Activated naive CD8-positive, alpha-beta T cell treated with anti-CD3 and anti-CD28 coated beads, Interleukin-2, amount 50 U/mL, for 16 hours (primary cell): ENCODE measurements at regions not wholly inside any gene's neighbourhood (a gene's known extent, or its start where the extent isn't known, plus 50 kb on each side); places are given as distances from the start of the nearest gene placed in this dataset.
A peak's percentile ranks its signal among the peaks of the same experiment; 100 is the strongest.
"Not testable (repeated sequence)": the region's sequence is repeated elsewhere in the genome, so short reads cannot be mapped to it uniquely, and the experiment has no call there.

Source experiments
- DNase-seq: peaks from one replicate; pipeline ENCODE4 v3.0.0-alpha.2; 2020; ENCODE audit warnings: low read depth, low spot score

DNA sequence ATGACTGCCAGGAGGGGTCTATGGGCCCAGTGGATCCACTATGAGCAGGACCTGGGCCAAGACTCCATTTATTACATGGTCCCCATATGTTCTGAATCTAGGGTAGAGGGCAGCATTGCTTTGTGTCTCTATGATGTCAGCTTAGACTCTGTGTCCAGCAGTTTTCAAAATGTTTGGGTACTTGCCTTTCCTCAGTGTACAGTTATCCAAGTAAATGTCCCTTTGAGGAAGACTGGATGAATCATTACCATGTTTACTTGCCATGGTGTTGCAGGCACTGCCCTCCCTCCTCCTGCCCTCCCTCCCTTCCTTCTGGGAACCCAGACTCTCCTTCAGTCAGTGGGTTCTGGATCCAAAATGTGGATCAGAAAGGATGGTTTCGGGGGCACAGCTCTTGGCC lies 108.6 kb downstream of the NRN1 start:
- no peak for DNase-seq

- no peak for DNase-seq
Observed at GRCh38 chr6:5896476-5897200, 110.1 kb downstream of the NRN1 start.

DNA sequence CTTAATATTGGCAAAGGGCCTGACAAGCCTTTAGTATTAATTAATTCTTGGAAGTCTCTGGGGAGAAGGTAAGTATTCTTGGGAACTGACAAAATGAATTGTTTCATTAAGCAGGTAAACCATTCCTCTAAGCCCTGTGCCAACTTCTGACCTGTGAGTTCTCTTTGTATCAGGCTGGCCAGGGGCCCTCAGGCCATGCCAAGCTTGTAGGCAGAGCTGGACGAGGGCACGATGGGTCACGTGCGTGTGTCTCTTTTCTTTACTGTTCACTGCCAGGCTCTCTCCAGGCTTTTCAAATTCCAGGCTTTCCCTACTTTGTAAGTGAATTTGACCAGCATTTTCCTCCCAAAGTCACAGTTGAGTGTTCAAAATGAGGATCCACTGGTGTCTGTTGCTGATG lies 112.4 kb downstream of the NRN1 start:
- no peak for DNase-seq

- no peak for DNase-seq
Observed at GRCh38 chr6:5893295-5893694, 113.4 kb downstream of the NRN1 start.

- DNase-seq: no peak
Observed at GRCh38 chr6:5892669-5893068, 114.1 kb downstream of the NRN1 start.

GRCh38 chr6:5878792-5879191 lies 127.9 kb downstream of the NRN1 start:
- no peak for DNase-seq

DNA sequence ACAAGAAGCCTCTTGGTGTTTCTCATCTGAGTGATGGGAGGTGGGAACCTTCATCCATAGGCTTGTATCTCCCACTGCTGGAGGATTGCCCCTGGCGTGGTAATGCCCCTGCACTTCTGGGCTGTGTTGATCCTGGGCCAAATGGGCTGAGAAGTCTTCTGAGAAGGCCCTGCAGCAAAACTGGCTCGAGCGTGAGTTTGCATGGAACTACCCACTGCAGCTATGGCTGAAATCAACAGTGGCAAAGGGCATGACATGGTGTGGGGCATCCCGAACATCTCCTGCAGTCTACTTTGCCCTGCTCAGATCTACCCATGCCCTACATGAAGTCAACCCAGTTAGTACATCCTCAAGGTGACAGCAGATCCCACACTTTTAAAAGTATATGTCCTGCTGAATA lies 130.6 kb downstream of the NRN1 start:
- DNase-seq: no peak

GRCh38 chr6:5873976-5874375 lies 132.7 kb downstream of the NRN1 start:
- DNase-seq: not testable (repeated sequence)

GRCh38 chr6:5871296-5871695 lies 135.4 kb downstream of the NRN1 start:
- DNase-seq: no peak

DNA sequence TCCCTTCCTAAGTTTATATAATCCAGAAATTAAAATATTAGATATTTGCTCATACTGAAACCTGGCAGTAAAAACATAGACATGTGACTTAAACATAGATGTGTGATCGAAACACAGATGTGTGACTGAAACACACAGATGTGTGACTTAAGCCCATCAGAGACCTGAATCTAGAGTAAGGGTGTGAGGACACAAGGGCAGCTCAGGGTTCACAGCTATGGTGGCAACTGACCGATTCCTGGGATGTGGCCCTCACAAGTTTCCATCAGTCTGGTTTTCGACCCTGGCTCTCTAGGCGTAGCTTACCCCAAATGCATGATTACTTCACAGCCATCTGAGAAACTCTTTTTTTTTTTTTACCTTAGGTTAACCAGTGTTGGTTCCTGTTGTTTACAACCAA lies 137.0 kb downstream of the NRN1 start:
- no peak for DNase-seq

DNA sequence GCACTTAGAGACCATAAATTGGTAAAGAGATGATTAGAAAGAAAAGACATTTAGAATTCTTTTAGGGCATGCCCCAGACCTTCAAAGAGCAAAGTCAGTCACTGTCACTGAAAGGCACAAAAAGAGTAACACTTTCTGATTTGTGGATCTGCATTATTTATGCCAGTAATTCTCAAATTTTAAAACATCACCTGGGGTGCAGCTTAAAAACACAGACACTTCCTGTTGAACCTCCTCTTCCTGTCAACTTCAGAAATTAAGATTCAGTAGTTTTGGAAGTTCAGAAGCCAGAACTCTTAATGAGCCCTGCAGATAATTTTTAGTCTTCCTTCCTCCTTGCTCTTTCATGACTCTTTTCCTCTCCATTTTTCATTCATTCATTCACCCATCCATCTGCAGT lies 137.5 kb downstream of the NRN1 start:
- no peak for DNase-seq

GRCh38 chr6:5866547-5867051 lies 140.1 kb downstream of the NRN1 start:
- no peak for DNase-seq

- no peak for DNase-seq
Observed at GRCh38 chr6:5865506-5866031, 141.2 kb downstream of the NRN1 start.

- DNase-seq: no peak
Observed at GRCh38 chr6:5860849-5861248, 145.9 kb downstream of the NRN1 start.

GRCh38 chr6:5855787-5856470 lies 150.8 kb downstream of the NRN1 start:
- no peak for DNase-seq

DNA sequence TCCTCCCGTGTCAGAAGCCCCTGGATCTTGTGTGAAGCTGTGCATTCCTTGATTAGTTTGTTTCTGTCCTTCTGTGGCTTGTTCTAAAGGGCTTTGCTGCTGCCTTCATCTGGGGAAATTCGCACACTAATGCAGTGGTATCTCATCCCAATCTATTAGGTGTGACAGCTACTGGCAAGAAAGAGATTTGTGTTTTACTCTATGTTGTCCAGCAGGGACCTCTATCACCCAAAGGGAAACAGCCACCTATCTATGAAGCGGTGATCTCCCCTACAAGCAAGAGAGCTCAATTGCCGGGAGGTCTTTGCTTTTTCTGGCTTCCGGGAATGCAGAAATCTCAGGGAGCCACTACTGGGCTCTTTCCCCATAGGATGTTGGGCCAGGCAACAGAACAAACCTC lies 151.8 kb downstream of the NRN1 start:
- DNase-seq: no peak

- peak; percentile 41 for DNase-seq
Observed at GRCh38 chr6:5851261-5851757, 155.4 kb downstream of the NRN1 start.

DNA sequence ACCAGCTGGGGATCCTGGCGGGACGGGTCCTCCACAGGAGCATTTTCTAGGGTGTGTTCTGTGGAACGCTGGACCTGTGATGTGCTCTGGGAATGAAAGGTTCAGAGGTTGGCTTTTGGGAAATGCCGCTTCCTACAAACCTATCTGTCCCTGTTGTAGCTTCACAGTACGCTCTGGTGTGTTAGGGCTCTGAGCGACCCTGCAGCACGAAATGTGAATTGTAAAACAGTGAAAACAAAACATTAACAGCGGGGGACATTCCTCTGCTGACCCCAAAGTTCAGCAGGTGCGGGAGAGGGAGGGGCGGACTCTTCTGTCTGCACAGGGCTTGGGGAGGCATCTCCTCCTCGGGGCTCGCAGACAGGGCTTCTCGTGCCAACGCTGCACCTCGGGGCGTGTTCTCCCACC lies 155.9 kb downstream of the NRN1 start:
- no peak for DNase-seq

- no peak for DNase-seq
Observed at GRCh38 chr6:5846889-5847288, 159.8 kb downstream of the NRN1 start.

DNA sequence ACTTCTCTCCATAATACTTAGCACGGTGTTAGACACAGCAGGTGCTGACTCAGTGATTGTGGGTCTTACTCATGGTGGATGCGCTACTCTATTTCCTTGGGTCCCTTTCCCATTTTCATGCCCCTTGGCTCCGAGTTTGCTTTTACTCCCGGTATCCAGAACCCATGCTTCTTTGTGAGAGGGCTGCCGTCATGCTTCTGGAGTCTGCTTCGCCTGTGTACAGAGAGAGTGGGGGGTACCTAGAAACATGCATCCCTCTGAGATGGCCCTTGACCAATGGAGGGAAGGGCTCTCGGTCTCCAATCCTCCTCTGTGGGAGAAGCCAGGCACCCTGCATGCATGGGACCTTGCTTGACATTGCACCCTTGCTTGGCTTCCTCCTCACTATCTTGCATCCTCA lies 160.4 kb downstream of the NRN1 start:
- no peak for DNase-seq

DNA sequence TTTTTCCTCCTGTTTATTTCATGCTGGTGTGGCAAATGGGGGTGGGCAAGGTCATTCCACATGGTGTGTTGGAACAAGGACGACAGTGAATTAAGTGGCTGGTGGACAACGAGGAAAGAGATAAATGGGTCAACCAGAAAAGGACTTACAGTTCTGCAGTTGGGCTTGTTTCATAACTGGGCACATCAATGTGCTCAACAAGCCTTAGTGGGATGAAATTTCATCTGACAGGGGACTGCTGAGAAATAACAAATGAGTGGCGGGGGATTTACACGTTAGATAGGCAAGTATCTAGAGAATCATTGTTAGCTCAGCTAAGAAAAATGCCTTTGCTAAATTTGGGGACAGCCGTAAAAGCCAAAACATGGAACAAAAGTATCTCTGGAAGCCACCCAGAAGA lies 163.6 kb downstream of the NRN1 start:
- no peak for DNase-seq

DNA sequence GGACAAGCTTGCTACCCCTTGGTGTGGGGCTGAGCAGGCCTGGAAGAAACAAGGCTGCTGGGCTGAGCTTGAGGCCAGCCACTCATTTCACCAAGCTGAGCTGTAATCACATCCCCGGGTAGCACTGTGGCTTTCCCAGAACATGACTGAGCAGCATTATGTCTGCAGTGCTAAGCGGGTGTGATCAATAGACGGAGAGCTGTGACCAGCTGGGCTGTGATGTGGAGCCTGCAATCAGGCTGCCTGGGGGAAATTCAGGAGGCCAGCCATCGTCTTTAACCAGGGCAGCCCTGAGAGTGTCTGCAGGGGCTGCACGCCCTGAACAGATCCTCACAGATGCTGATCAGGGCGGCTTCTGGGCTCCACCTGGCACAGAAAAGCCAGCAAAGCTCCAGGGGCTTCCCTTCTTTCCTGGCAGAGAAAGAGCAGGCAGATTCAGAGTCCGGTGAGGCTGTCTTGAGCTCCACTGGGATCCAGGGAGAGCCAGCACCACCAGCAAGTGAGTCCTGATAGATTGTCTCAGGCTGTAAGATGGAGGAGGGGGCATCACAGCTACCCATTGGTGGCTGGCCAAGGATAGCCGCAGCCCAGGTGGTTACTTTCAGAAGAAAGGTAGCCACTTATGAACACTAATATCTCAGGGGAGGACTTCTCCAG lies 165.9 kb downstream of the NRN1 start:
- DNase-seq: no peak
